Keratinocyte (primary cell): ENCODE measurements at regions not wholly inside any gene's neighbourhood (a gene's known extent, or its start where the extent isn't known, plus 50 kb on each side); places are given as distances from the start of the nearest gene placed in this dataset.

Experiments used
- CTCF ChIP-seq, 3 experiments: IDR thresholded peaks in 1 of 3; conservative IDR thresholded peaks in 1 of 3; optimal IDR thresholded peaks in 1 of 3; 2 replicates in 2 of 3; 3 replicates in 1 of 3; pipeline versions ENCODE3 to v1.5.1; 2011; ENCODE audit warnings: low read length in 3 of 3, mild to moderate bottlenecking in 3 of 3, moderate library complexity in 2 of 3, control low read depth in 1 of 3, inconsistent platforms in 1 of 3; ENCODE audit not compliant: insufficient read depth in 2 of 3; ENCODE audit errors: extremely low read depth in 1 of 3
- EZH2 ChIP-seq: IDR thresholded peaks from one replicate; pipeline ENCODE4 v1.6.1; 2012; ENCODE audit warnings: inconsistent platforms, mild to moderate bottlenecking, low read length, moderate library complexity

GRCh38 chr10:107540981-107541380 lies 376.5 kb upstream of the SORCS1 start:
- TF ChIP-seq EZH2, result no peak
- TF ChIP-seq CTCF (optimal IDR thresholded peaks at IDR 0.05 in 1 of 3, IDR thresholded peaks at IDR 0.05 in 1 of 3, conservative IDR thresholded peaks at IDR 0.05 in 1 of 3; ENCODE audit: extremely low read depth in 1 of 3, insufficient read depth in 2 of 3, low read length in 3 of 3), result no peak
